Esophagus squamous epithelium (tissue), 4 donors: ENCODE measurements at regions not wholly inside any gene's neighbourhood (a gene's known extent, or its start where the extent isn't known, plus 50 kb on each side); places are given as distances from the start of the nearest gene placed in this dataset.

Experiments
- CTCF ChIP-seq, 6 experiments: fragments of 450-650 bp in 4 of 6; fragments of 200-600 bp in 2 of 6; sonication (generic) in 2 of 6; IDR thresholded peaks; one replicate each; pipeline ENCODE4 v1.5.1; 2016 to 2019; ENCODE audit warnings: antibody characterized with exemption in 6 of 6, mild to moderate bottlenecking in 4 of 6, moderate library complexity in 4 of 6
- POLR2A ChIP-seq, 4 donors: fragments of 450-650 bp; IDR thresholded peaks; one replicate each; pipeline ENCODE4 v1.6.1; 2017; ENCODE audit warnings: antibody characterized with exemption in 4 of 4, mild to moderate bottlenecking in 4 of 4, moderate library complexity in 3 of 4

DNA sequence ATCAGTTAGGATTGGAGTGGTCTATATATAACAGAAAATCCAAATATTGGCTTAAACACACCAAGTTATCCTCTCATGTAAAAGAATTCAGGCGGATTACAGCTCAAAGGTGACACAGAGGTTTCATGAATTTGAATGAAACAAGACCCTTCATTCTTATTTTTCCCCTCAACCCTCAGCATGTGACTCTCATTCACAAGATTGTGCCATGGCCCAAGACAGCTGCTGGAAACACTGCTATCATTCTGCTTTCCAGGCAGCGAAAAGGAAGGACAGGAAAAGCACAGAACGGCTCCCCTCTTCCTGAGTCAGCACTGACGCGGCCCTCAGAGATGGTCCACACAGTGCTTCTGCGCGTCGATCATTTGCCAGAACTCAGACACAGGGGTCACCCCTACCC lies 891.0 kb upstream of the FRG1 start:
- no peak for TF ChIP-seq CTCF (IDR thresholded peaks at IDR 0.05)
- no peak for TF ChIP-seq POLR2A (IDR thresholded peaks at IDR 0.05)
